Adrenal gland (tissue), 9 donors: ENCODE measurements at regions not wholly inside any gene's neighbourhood (a gene's known extent, or its start where the extent isn't known, plus 50 kb on each side); places are given as distances from the start of the nearest gene placed in this dataset.

Source experiments
- DNase-seq, 7 donors: peaks; one replicate each; pipeline ENCODE4 v3.0.0-alpha.2; 2019 to 2020
- H3K27ac ChIP-seq, 5 donors: fragments of 200-600 bp; sonication (generic) in 4 of 5; 1 replicate in 3 of 5; 2 replicates in 2 of 5; pipeline versions ENCODE4 v1.5.1 to v1.8.0; 2016 to 2020; ENCODE audit warnings: mild to moderate bottlenecking in 1 of 5
- H3K27me3 ChIP-seq: fragments of 200-600 bp; 2 replicates; pipeline ENCODE4 v1.8.0; 2021
- H3K36me3 ChIP-seq, 2 donors: fragments of 200-600 bp; replicated peaks in 1 of 2; 1 replicate in 1 of 2; 2 replicates in 1 of 2; pipeline versions ENCODE4 v1.5.1 to v1.8.0; 2018 to 2022
- H3K4me1 ChIP-seq, 2 donors: fragments of 200-600 bp; replicated peaks in 1 of 2; 1 replicate in 1 of 2; 2 replicates in 1 of 2; pipeline versions ENCODE4 v1.5.1 to v1.8.0; 2018 to 2021
- H3K4me3 ChIP-seq, 4 donors: fragments of 200-600 bp; sonication (generic) in 3 of 4; one replicate each; pipeline ENCODE4 v1.5.1; 2016 to 2018
- H3K9me3 ChIP-seq, 3 donors: fragments of 200-600 bp; sonication (generic) in 1 of 3; replicated peaks in 1 of 3; 1 replicate in 2 of 3; 2 replicates in 1 of 3; pipeline versions ENCODE4 v1.5.1 to v1.8.0; 2016 to 2021
- POLR2A ChIP-seq, 2 donors: fragments of 450-650 bp; IDR thresholded peaks; one replicate each; pipeline ENCODE4 v1.6.1; 2017; ENCODE audit warnings: antibody characterized with exemption in 2 of 2, mild to moderate bottlenecking in 2 of 2, moderate library complexity in 1 of 2
- WGBS, 4 donors: extraction: QIAGEN DNeasy Blood & Tissue Kit in 2 of 4; methylation state at CpG; one replicate each; pipeline versions ENCODE4 v1.1.5 to v1.1.7; 2013 to 2017; 5-methylcytosine and 5-hydroxymethylcytosine counted together
- intact Hi-C, 2 donors: fragments of 100-400 bp; cut with DNase I; formaldehyde crosslinking; loops; one replicate each; pipeline versions ENCODE4 v1.14.1 to v1.15.0; 2022 to 2023
- TF ChIP-seq, protein P1 (sequence below), 6 experiments: fragments of 450-650 bp in 4 of 6; fragments of 200-600 bp in 2 of 6; sonication (generic) in 1 of 6; IDR thresholded peaks; 1 replicate in 5 of 6; 2 replicates in 1 of 6; pipeline versions ENCODE4 v1.5.1 to v1.8.0; 2016 to 2021; ENCODE audit warnings: antibody characterized with exemption in 6 of 6, mild to moderate bottlenecking in 2 of 6, moderate library complexity in 1 of 6
- donor health status: healthy with polysubstance abuse.
- donor health status: Bipolar disorder and iron deficiency.
- donor health status: DM: yes; HTN: yes; CAD: no.
- donor health status: DM: no; HTN: no; CAD: no.
- donor health status: DM: no; HTN: no; CAD: no.

- no peak overlapping the region for H3K27ac ChIP-seq
- intact Hi-C loops = no loop called here
- H3K36me3 ChIP-seq = no peaks in the 10 kb centered on the region
- no peaks in the 10 kb centered on the region for H3K9me3 ChIP-seq
- no peak overlapping the region for H3K4me3 ChIP-seq
- 74 to 98% (median 92%) methylated on average over 2 of the region's 2 CpGs; no CpG with 5 or more reads in 1 of the 4 donors for WGBS, 4 donors
- DNase-seq = no peak
- H3K27me3 ChIP-seq = no peaks in the 10 kb centered on the region
- H3K4me1 ChIP-seq = no peaks in the 10 kb centered on the region
- no peak for TF ChIP-seq POLR2A (IDR thresholded peaks at IDR 0.05)
- TF ChIP-seq, protein P1, sequence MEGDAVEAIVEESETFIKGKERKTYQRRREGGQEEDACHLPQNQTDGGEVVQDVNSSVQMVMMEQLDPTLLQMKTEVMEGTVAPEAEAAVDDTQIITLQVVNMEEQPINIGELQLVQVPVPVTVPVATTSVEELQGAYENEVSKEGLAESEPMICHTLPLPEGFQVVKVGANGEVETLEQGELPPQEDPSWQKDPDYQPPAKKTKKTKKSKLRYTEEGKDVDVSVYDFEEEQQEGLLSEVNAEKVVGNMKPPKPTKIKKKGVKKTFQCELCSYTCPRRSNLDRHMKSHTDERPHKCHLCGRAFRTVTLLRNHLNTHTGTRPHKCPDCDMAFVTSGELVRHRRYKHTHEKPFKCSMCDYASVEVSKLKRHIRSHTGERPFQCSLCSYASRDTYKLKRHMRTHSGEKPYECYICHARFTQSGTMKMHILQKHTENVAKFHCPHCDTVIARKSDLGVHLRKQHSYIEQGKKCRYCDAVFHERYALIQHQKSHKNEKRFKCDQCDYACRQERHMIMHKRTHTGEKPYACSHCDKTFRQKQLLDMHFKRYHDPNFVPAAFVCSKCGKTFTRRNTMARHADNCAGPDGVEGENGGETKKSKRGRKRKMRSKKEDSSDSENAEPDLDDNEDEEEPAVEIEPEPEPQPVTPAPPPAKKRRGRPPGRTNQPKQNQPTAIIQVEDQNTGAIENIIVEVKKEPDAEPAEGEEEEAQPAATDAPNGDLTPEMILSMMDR (IDR thresholded peaks at IDR 0.05) = no peak
These were observed 58.8 kb upstream of the RAP2C start for GRCh38 chrX:132277953-132278614.

GRCh38 chrX:132272826-132273225, 53.6 kb upstream of the RAP2C start:
- Histone ChIP-seq H3K9me3 (no peaks in the 10 kb centered on the region), H3K27me3 (peaks cover 7% of the 10 kb centered on the region), H3K4me1 (no peaks in the 10 kb centered on the region), H3K36me3 (no peaks in the 10 kb centered on the region), H3K4me3 (no peak overlapping the region), H3K27ac (no peak overlapping the region)
- TF ChIP-seq, protein P1 (IDR thresholded peaks at IDR 0.05) = no peak
- no peak for TF ChIP-seq POLR2A (IDR thresholded peaks at IDR 0.05)
- WGBS, 4 donors = 87 to 93% (median 92%) methylated on average over 1 of the region's 1 CpG
- intact Hi-C loops = no loop called here
- no peak for DNase-seq

GRCh38 chrX:132271311-132271778, 52.1 kb upstream of the RAP2C start:
- intact Hi-C loops = no loop called here
- Histone ChIP-seq H3K27ac (no peak overlapping the region), H3K9me3 (no peaks in the 10 kb centered on the region), H3K4me1 (no peaks in the 10 kb centered on the region), H3K27me3 (peaks cover 7% of the 10 kb centered on the region), H3K4me3 (no peak overlapping the region), H3K36me3 (no peaks in the 10 kb centered on the region)
- DNase-seq = no peak
- TF ChIP-seq POLR2A (IDR thresholded peaks at IDR 0.05) = no peak
- TF ChIP-seq, protein P1 (IDR thresholded peaks at IDR 0.05) = no peak
- WGBS, 4 donors = 59 to 73% (median 69%) methylated on average over 3 of the region's 3 CpGs

DNA sequence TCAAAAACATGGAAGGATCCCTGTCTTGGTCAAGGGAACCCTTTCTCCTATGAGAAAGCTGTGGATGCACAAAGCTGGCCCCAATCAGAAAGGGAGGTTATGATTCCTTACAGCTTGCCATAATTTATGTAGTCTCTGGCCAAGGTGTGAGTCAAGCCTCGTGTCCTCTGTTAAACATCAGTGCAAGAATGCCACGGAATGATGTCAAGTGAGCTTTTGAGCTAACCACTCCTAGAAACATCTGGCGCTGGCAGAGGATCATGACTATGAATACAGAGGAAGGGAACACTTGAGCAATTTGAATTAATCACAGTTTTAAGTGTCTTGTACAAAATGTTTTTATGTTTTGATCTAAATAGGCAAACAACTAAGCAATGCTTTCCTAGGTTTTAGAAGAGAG, 51.5 kb upstream of the RAP2C start:
- 55 to 69% (median 61%) methylated on average over 3 of the region's 3 CpGs for WGBS, 4 donors
- no peak for DNase-seq
- Histone ChIP-seq H3K27me3 (peaks cover 7% of the 10 kb centered on the region), H3K4me3 (no peak overlapping the region), H3K36me3 (no peaks in the 10 kb centered on the region), H3K4me1 (no peaks in the 10 kb centered on the region), H3K9me3 (no peaks in the 10 kb centered on the region), H3K27ac (no peak overlapping the region)
- intact Hi-C loops = no loop called here
- TF ChIP-seq, protein P1 (IDR thresholded peaks at IDR 0.05) = no peak
- TF ChIP-seq POLR2A (IDR thresholded peaks at IDR 0.05) = no peak
